ENCODE measurements at regions not wholly inside any gene's neighbourhood (a gene's known extent, or its start where the extent isn't known, plus 50 kb on each side); places are given as distances from the start of the nearest gene placed in this dataset.

- POLR2A ChIA-PET: no interaction called here
- H3K79me2 ChIP-seq (ENCODE audit: insufficient read depth, low read length): no peaks in the 10 kb centered on the region
- H3K27ac ChIP-seq (ENCODE audit: low read depth, low read length): no peak overlapping the region
- no peak overlapping the region for H3K9ac ChIP-seq (ENCODE audit: low read length)
- no peaks in the 10 kb centered on the region for H3K9me2 ChIP-seq (ENCODE audit: insufficient read depth)
- H3K9me3 ChIP-seq (ENCODE audit: control insufficient read depth in 1 of 2, insufficient read depth in 1 of 2, low read depth in 1 of 2, low read length in 2 of 2): no peaks in the 10 kb centered on the region
- no peaks in the 10 kb centered on the region for H3K36me3 ChIP-seq (ENCODE audit: control insufficient read depth in 1 of 2, insufficient read depth in 2 of 2, low read length in 2 of 2)
- RAD21 ChIA-PET (ENCODE audit: low non-redundant PET in 1 of 2, low total read pairs in 2 of 2, uncharacterized antibody in 2 of 2, unreplicated experiment in 2 of 2): no interaction called here
- DNase-seq (ENCODE audit: low read depth, low spot score): peak; percentile 31
- CTCF ChIA-PET: interaction anchor here (1.0 kb wide), 1 partner anchor 26 kb away, joined by 3 read pairs; no protein-coding TSS in a partner anchor
- no peaks in the 10 kb centered on the region for H3K27me3 ChIP-seq (ENCODE audit: insufficient read depth, low read length)
- no TSS peak for BruUV-seq (replicated peaks)
- no peak overlapping the region for H3K4me3 ChIP-seq (replicated peaks in 1 of 2; ENCODE audit: low read depth in 1 of 2, low read length in 2 of 2)
- ATAC-seq: peak; percentile 32; the same call in 1 of the 2 replicates
- H2AFZ ChIP-seq (ENCODE audit: low read depth, low read length, poor library complexity, severe bottlenecking): no peak overlapping the region
- 0 out of 2 replicates have a peak overlapping the region, but pooled peaks have one; percentile 23 for H3K4me2 ChIP-seq (ENCODE audit: low read length)
- H4K20me1 ChIP-seq (ENCODE audit: insufficient read depth): no peaks in the 10 kb centered on the region
- peaks cover 0 to 7% of the 10 kb centered on the region in 2 experiments; a peak in 2 of 4 replicates for H3K4me1 ChIP-seq (ENCODE audit: control insufficient read depth in 1 of 2, insufficient read depth in 2 of 2, low read length in 2 of 2)
- intact Hi-C loops (cut with micrococcal nuclease): no loop called here
- TF ChIP-seq YY1 (IDR thresholded peaks at IDR 0.05; ENCODE audit: extremely low read depth, insufficient replicate concordance, low read depth, low read length) (no peak), CEBPB (IDR thresholded peaks at IDR 0.05; ENCODE audit: low read depth) (peak; percentile 36), POLR2A (IDR thresholded peaks at IDR 0.05; ENCODE audit: borderline replicate concordance, extremely low read depth, insufficient read depth, insufficient read length) (no peak), ATF3 (IDR thresholded peaks at IDR 0.05) (no peak), RAD21 (IDR thresholded peaks at IDR 0.05; ENCODE audit: low read depth) (no peak), REST (IDR thresholded peaks at IDR 0.05; ENCODE audit: low read depth) (no peak), JUND (IDR thresholded peaks at IDR 0.05) (peak; percentile 24; the same call in 1 of the 2 replicates), MAX (IDR thresholded peaks at IDR 0.05) (0 out of 2 replicates have a peak, but pooled peaks have one; percentile 13), ZBTB33 (IDR thresholded peaks at IDR 0.05; ENCODE audit: extremely low read depth, insufficient replicate concordance, low read length) (no peak), SP1 (IDR thresholded peaks at IDR 0.05; ENCODE audit: low read depth) (peak; percentile 36; the same call in 1 of the 2 replicates), ZNF274 (IDR thresholded peaks at IDR 0.05; ENCODE audit: low read depth, low read length) (no peak), EGR1 (IDR thresholded peaks at IDR 0.05; ENCODE audit: low read depth) (no peak), EZH2 (IDR thresholded peaks at IDR 0.05) (no peak), POLR2AphosphoS5 (IDR thresholded peaks at IDR 0.05; ENCODE audit: low read depth, low read length) (no peak), SIN3A (IDR thresholded peaks at IDR 0.05; ENCODE audit: low read depth) (no peak), SRF (IDR thresholded peaks at IDR 0.05; ENCODE audit: low read depth) (no peak), TCF7L2 (IDR thresholded peaks at IDR 0.05; ENCODE audit: borderline replicate concordance, extremely low read depth, insufficient read depth, insufficient read length) (no peak), ELF1 (IDR thresholded peaks at IDR 0.05; ENCODE audit: borderline replicate concordance, low read depth) (no peak), EZH2phosphoT487 (IDR thresholded peaks at IDR 0.05; ENCODE audit: borderline replicate concordance) (no peak), ZFX (IDR thresholded peaks at IDR 0.05) (no peak), FOSL1 (IDR thresholded peaks at IDR 0.05; ENCODE audit: low read depth) (peak; percentile 49), CTCF (IDR thresholded peaks at IDR 0.05 in 2 of 3, conservative IDR thresholded peaks at IDR 0.05 in 1 of 3; ENCODE audit: borderline replicate concordance in 1 of 3, insufficient read depth in 1 of 3, low read depth in 2 of 3, low read length in 2 of 3) (no peak)
Observed at GRCh38 chr10:77737608-77738007, 100.0 kb upstream of the KCNMA1 start.
